ENCODE measurements at regions not wholly inside any gene's neighbourhood (a gene's known extent, or its start where the extent isn't known, plus 50 kb on each side); places are given as distances from the start of the nearest gene placed in this dataset.

- H4K20me1 ChIP-seq (ENCODE audit: insufficient read depth, poor library complexity, severe bottlenecking), result no peaks in the 10 kb centered on the region
- no peaks in the 10 kb centered on the region for H3K79me2 ChIP-seq
- WGBS (ENCODE audit: low lambda C conversion rate, missing lambda C conversion rate), result 89% methylated on average over 1 of the region's 1 CpG
- peaks cover 7% of the 10 kb centered on the region for H3K4me1 ChIP-seq (ENCODE audit: insufficient read depth)
- no peaks in the 10 kb centered on the region for H3K9me2 ChIP-seq (replicated peaks; ENCODE audit: insufficient read depth)
- no peak overlapping the region for H3K27ac ChIP-seq
- no peak for DNase-seq (ENCODE audit: low spot score)
- no peak overlapping the region for H2AFZ ChIP-seq
- no peak overlapping the region for H3K4me2 ChIP-seq
- no peaks in the 10 kb centered on the region for H3K27me3 ChIP-seq
- TF ChIP-seq CTCF (IDR thresholded peaks at IDR 0.05; ENCODE audit: poor library complexity) (no peak), EZH2phosphoT487 (IDR thresholded peaks at IDR 0.05; ENCODE audit: low read depth, severe bottlenecking, unreplicated experiment) (no peak), EZH2 (IDR thresholded peaks at IDR 0.05; ENCODE audit: borderline replicate concordance) (no peak)
- H3K36me3 ChIP-seq (replicated peaks; ENCODE audit: insufficient read depth, low read depth), result no peaks in the 10 kb centered on the region
- no peak overlapping the region for H3K4me3 ChIP-seq
- H3K9me3 ChIP-seq (ENCODE audit: low read depth), result no peaks in the 10 kb centered on the region
Observed at GRCh38 chr1:233435622-233436021, 108.1 kb downstream of the MAP3K21 start.

DNA sequence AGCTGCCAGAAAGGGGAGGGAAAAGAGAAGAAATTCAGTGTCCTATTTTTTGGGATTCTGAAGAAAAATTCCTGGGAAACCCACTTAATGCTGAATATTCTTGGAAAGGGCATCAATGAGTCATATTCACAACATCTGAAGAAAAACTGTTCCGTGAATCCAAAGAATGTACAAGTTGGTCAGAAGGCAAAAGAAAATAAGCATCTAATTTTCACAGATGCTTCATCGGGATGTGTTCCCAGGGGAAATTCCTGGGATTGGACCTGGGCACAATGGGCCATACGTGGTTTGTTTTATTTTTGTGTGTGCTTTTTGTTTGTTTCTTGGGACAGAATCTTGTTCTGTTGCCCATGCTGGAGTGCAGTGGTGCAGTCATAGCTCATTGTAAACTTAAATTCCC lies 112.2 kb downstream of the MAP3K21 start:
- WGBS (ENCODE audit: low lambda C conversion rate, missing lambda C conversion rate), result 84% methylated on average over 3 of the region's 3 CpGs
- TF ChIP-seq EZH2phosphoT487 (IDR thresholded peaks at IDR 0.05; ENCODE audit: low read depth, severe bottlenecking, unreplicated experiment) (no peak), EZH2 (IDR thresholded peaks at IDR 0.05; ENCODE audit: borderline replicate concordance) (no peak), CTCF (IDR thresholded peaks at IDR 0.05; ENCODE audit: poor library complexity) (no peak)
- Histone ChIP-seq H3K36me3 (replicated peaks; ENCODE audit: insufficient read depth, low read depth) (no peaks in the 10 kb centered on the region), H3K4me2 (no peak overlapping the region), H3K4me1 (ENCODE audit: insufficient read depth) (no peaks in the 10 kb centered on the region), H3K27ac (no peak overlapping the region), H2AFZ (no peak overlapping the region), H3K79me2 (no peaks in the 10 kb centered on the region), H3K9me3 (ENCODE audit: low read depth) (no peaks in the 10 kb centered on the region), H3K4me3 (no peak overlapping the region), H3K9me2 (replicated peaks; ENCODE audit: insufficient read depth) (no peaks in the 10 kb centered on the region), H4K20me1 (ENCODE audit: insufficient read depth, poor library complexity, severe bottlenecking) (no peaks in the 10 kb centered on the region), H3K27me3 (no peaks in the 10 kb centered on the region)
- no peak for DNase-seq (ENCODE audit: low spot score)

DNA sequence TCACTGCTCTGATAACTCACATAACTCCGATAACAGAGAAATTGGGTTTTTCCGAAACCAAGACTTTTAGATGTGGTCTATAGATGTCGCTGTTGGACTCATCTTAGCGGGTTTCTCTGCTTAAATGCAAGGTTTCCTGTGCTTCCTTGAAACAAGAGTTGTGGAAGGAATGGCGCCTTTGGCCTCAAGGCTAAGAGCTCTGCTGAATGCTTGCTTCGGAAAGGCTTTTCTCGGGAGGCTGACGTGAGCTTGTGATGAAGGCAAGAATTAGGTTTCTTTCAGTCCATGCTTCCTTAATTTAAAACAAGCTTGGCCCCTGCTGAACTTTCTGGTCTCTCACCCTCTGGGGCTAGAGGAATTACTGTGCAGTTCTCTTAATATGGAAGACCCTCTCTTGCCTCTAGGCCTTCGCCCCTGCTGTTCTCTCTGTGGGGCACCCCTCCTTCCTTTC lies 113.5 kb downstream of the MAP3K21 start:
- H3K4me2 ChIP-seq, result no peak overlapping the region
- H3K79me2 ChIP-seq, result no peaks in the 10 kb centered on the region
- no peaks in the 10 kb centered on the region for H3K27me3 ChIP-seq
- no peaks in the 10 kb centered on the region for H3K4me1 ChIP-seq (ENCODE audit: insufficient read depth)
- 11% methylated on average over 9 of the region's 9 CpGs for WGBS (ENCODE audit: low lambda C conversion rate, missing lambda C conversion rate)
- peak overlapping the region; percentile 23 for H2AFZ ChIP-seq
- no peaks in the 10 kb centered on the region for H3K36me3 ChIP-seq (replicated peaks; ENCODE audit: insufficient read depth, low read depth)
- DNase-seq (ENCODE audit: low spot score), result peak; percentile 88
- no peaks in the 10 kb centered on the region for H3K9me2 ChIP-seq (replicated peaks; ENCODE audit: insufficient read depth)
- no peak overlapping the region for H3K4me3 ChIP-seq
- no peaks in the 10 kb centered on the region for H4K20me1 ChIP-seq (ENCODE audit: insufficient read depth, poor library complexity, severe bottlenecking)
- no peaks in the 10 kb centered on the region for H3K9me3 ChIP-seq (ENCODE audit: low read depth)
- no peak overlapping the region for H3K27ac ChIP-seq
- TF ChIP-seq EZH2 (IDR thresholded peaks at IDR 0.05; ENCODE audit: borderline replicate concordance), result no peak
- TF ChIP-seq CTCF (IDR thresholded peaks at IDR 0.05; ENCODE audit: poor library complexity), result peak; percentile 85
